ENCODE measurements at regions not wholly inside any gene's neighbourhood (a gene's known extent, or its start where the extent isn't known, plus 50 kb on each side); places are given as distances from the start of the nearest gene placed in this dataset.

DNA sequence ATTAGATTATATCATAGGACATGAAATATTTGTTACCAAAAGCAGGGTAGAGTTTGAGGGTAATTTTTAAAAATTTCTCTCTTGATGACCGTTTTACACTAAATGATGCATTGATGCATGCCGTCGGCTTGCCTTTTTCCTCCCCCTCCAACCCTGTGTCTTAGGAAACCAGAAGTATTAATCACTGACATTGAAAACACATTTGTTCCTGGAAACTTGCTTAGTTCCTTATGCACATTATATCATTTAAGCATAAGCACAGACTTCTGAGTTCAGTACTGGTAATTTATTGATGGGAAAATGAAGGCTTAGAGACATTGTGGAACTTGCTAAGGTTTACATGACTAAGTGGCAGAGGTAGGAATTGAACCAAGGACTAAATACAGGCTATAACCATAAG is 206.3 kb upstream of the SPHKAP start:
- ChIA-PET POLR2A (no interaction called here), CTCF (no interaction called here)
- Mint-ChIP-seq H3K4me1 (no peaks in the 10 kb centered on the region), H3K27me3 (no peaks in the 10 kb centered on the region), H3K36me3 (no peaks in the 10 kb centered on the region), H3K9me3 (peaks cover 0 to 11% (median 3%) of the 10 kb centered on the region in 5 donors), H3K4me3 (no peak overlapping the region), H3K27ac (no peak overlapping the region)
- DNase-seq = no peak
- no peaks in the 10 kb centered on the region for H3K9me3 ChIP-seq (ENCODE audit: low read length)
- H3K36me3 ChIP-seq (ENCODE audit: insufficient read depth, low read length) = no peaks in the 10 kb centered on the region
- H3K27ac ChIP-seq (ENCODE audit: low read depth, low read length) = no peak overlapping the region
- H3K4me1 ChIP-seq (ENCODE audit: insufficient read depth, low read length) = no peaks in the 10 kb centered on the region
- H3K27me3 ChIP-seq (ENCODE audit: insufficient read depth, low read length, poor library complexity, severe bottlenecking) = no peaks in the 10 kb centered on the region
- no peak overlapping the region for H3K4me3 ChIP-seq (ENCODE audit: low read length)

DNA sequence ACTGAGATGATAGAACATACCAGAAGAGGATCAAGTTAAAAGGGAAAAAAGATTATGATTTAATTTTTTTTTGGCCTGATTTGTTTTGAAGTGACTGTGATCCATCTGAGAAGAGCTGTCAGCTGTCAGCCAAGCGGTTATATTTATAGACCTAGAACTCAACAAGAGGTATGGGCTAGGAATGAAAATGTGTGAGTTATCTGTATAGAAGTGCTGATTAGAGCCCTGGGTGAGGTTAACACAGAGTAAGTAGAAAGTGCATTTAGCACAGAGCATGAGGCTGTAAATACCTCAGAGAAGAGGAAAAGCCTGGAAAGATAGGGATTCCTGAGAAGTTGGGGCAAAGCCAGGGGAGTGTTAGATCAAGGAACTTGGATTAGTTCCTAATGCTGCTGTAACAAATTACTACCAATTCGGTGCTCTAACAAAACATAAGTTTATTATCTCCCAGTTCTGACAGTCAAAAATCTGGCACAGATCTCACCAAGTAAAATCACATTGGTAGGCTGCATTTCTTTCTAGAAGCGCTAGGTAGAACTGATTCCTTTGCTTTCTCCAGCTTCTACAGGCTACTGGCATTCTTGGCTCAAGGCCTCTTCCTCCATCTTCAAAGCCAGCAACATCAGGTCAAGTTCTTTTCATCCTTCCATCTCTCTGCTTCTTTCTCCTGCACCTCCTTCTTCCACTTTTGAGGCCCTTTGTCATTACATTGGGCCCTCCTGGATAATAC is 197.4 kb upstream of the SPHKAP start:
- CTCF ChIA-PET = no interaction called here
- Histone ChIP-seq H3K27me3 (ENCODE audit: insufficient read depth, low read length, poor library complexity, severe bottlenecking) (no peaks in the 10 kb centered on the region), H3K36me3 (ENCODE audit: insufficient read depth, low read length) (no peaks in the 10 kb centered on the region), H3K27ac (ENCODE audit: low read depth, low read length) (no peak overlapping the region), H3K4me3 (ENCODE audit: low read length) (no peak overlapping the region), H3K4me1 (ENCODE audit: insufficient read depth, low read length) (no peaks in the 10 kb centered on the region), H3K9me3 (ENCODE audit: low read length) (no peaks in the 10 kb centered on the region)
- no peak overlapping the region for H3K27ac Mint-ChIP-seq
- H3K27me3 Mint-ChIP-seq = no peaks in the 10 kb centered on the region
- no peak for DNase-seq
- peaks cover 0 to 6% (median 0%) of the 10 kb centered on the region in 5 donors for H3K9me3 Mint-ChIP-seq
- no peak overlapping the region for H3K4me3 Mint-ChIP-seq
- H3K4me1 Mint-ChIP-seq = no peaks in the 10 kb centered on the region
- POLR2A ChIA-PET = no interaction called here
- no peaks in the 10 kb centered on the region for H3K36me3 Mint-ChIP-seq

DNA sequence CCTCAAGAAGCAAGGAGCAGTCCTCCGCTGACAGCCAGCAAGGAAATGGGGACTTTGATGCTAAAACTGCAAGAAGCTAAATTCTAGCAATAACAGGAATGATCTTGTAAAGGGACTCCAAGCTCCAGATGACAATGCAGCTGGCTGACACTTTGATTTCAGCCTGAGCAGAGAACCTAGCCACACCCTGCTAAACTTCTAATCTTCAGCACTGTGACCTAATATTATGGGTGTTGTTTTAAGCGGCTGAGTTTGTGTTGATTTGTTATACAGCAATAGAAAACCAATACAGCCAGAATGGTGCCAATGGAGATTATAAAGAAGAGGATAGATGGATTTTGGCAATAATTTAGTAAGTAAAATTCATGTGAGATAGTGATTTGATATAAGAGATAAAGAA is 196.7 kb upstream of the SPHKAP start:
- CTCF ChIA-PET = no interaction called here
- Mint-ChIP-seq H3K4me3 (no peak overlapping the region), H3K36me3 (no peaks in the 10 kb centered on the region), H3K9me3 (peaks cover 0 to 6% (median 0%) of the 10 kb centered on the region in 5 donors), H3K27me3 (no peaks in the 10 kb centered on the region), H3K27ac (no peak overlapping the region), H3K4me1 (no peaks in the 10 kb centered on the region)
- H3K27me3 ChIP-seq (ENCODE audit: insufficient read depth, low read length, poor library complexity, severe bottlenecking) = no peaks in the 10 kb centered on the region
- H3K4me3 ChIP-seq (ENCODE audit: low read length) = no peak overlapping the region
- H3K9me3 ChIP-seq (ENCODE audit: low read length) = no peaks in the 10 kb centered on the region
- POLR2A ChIA-PET = no interaction called here
- no peaks in the 10 kb centered on the region for H3K4me1 ChIP-seq (ENCODE audit: insufficient read depth, low read length)
- no peaks in the 10 kb centered on the region for H3K36me3 ChIP-seq (ENCODE audit: insufficient read depth, low read length)
- H3K27ac ChIP-seq (ENCODE audit: low read depth, low read length) = no peak overlapping the region
- DNase-seq = no peak

- Histone ChIP-seq H3K4me3 (ENCODE audit: low read length) (no peak overlapping the region), H3K27ac (ENCODE audit: low read depth, low read length) (no peak overlapping the region), H3K9me3 (ENCODE audit: low read length) (no peaks in the 10 kb centered on the region), H3K27me3 (ENCODE audit: insufficient read depth, low read length, poor library complexity, severe bottlenecking) (no peaks in the 10 kb centered on the region), H3K4me1 (ENCODE audit: insufficient read depth, low read length) (no peaks in the 10 kb centered on the region), H3K36me3 (ENCODE audit: insufficient read depth, low read length) (no peaks in the 10 kb centered on the region)
- H3K4me1 Mint-ChIP-seq = no peaks in the 10 kb centered on the region
- DNase-seq = no peak
- ChIA-PET CTCF (no interaction called here), POLR2A (no interaction called here)
- no peaks in the 10 kb centered on the region for H3K27me3 Mint-ChIP-seq
- peaks cover 0 to 6% (median 0%) of the 10 kb centered on the region in 5 donors for H3K9me3 Mint-ChIP-seq
- H3K27ac Mint-ChIP-seq = no peak overlapping the region
- H3K4me3 Mint-ChIP-seq = no peak overlapping the region
- no peaks in the 10 kb centered on the region for H3K36me3 Mint-ChIP-seq
Measured at GRCh38 chr2:228377533-228377932, 196.0 kb upstream of the SPHKAP start.

DNA sequence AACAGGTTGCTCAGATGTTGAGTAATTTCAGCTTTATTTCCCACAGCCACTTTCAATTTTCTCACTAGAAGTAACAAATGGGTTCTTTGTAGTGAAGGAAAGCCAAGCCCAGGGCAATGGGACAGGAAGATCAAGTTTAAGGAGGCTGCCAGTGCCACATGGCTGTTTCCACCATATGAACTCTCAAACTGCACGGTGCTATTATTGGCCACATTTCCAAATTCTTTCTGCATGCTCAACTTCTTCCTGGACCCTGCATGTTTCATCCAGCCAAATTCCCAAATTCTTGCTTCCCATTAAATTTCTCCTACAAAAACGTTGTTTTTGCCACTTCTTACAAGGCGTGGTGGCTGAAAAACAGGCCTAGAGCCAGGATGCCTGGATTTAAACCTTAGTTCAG is 193.3 kb upstream of the SPHKAP start:
- ChIA-PET POLR2A (no interaction called here), CTCF (no interaction called here)
- Mint-ChIP-seq H3K4me1 (no peaks in the 10 kb centered on the region), H3K9me3 (peaks cover 0 to 14% (median 4%) of the 10 kb centered on the region in 5 donors), H3K36me3 (no peaks in the 10 kb centered on the region), H3K4me3 (no peak overlapping the region), H3K27ac (no peak overlapping the region), H3K27me3 (no peaks in the 10 kb centered on the region)
- no peaks in the 10 kb centered on the region for H3K4me1 ChIP-seq (ENCODE audit: insufficient read depth, low read length)
- H3K36me3 ChIP-seq (ENCODE audit: insufficient read depth, low read length) = no peaks in the 10 kb centered on the region
- DNase-seq = no peak
- no peaks in the 10 kb centered on the region for H3K9me3 ChIP-seq (ENCODE audit: low read length)
- H3K4me3 ChIP-seq (ENCODE audit: low read length) = no peak overlapping the region
- H3K27me3 ChIP-seq (ENCODE audit: insufficient read depth, low read length, poor library complexity, severe bottlenecking) = no peaks in the 10 kb centered on the region
- no peak overlapping the region for H3K27ac ChIP-seq (ENCODE audit: low read depth, low read length)

DNA sequence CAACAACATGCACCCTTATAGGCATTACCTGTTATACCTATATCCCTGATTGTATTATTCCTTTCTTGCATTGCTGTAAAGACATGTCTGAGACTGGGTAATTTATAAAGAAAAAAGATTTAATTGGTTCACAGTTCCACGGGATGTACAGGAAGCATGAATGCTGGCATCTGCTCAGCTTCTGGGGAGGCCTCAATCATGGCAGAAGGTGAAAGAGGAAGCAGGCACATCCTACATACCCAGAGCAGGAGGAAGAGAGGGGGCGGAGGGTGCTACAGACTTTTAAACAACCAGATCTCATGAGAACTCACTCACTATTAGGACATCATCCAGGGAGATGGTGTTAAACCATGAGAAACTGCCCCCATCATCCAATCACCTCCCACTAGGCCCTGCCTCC is 191.7 kb upstream of the SPHKAP start:
- H3K9me3 Mint-ChIP-seq = peaks cover 0 to 17% (median 4%) of the 10 kb centered on the region in 5 donors
- no peaks in the 10 kb centered on the region for H3K36me3 ChIP-seq (ENCODE audit: insufficient read depth, low read length)
- H3K4me3 ChIP-seq (ENCODE audit: low read length) = no peak overlapping the region
- H3K27me3 ChIP-seq (ENCODE audit: insufficient read depth, low read length, poor library complexity, severe bottlenecking) = no peaks in the 10 kb centered on the region
- no peak overlapping the region for H3K27ac ChIP-seq (ENCODE audit: low read depth, low read length)
- no peak overlapping the region for H3K4me3 Mint-ChIP-seq
- no peaks in the 10 kb centered on the region for H3K4me1 ChIP-seq (ENCODE audit: insufficient read depth, low read length)
- no peaks in the 10 kb centered on the region for H3K4me1 Mint-ChIP-seq
- POLR2A ChIA-PET = no interaction called here
- DNase-seq = no peak
- CTCF ChIA-PET = no interaction called here
- H3K27ac Mint-ChIP-seq = no peak overlapping the region
- H3K27me3 Mint-ChIP-seq = no peaks in the 10 kb centered on the region
- H3K9me3 ChIP-seq (ENCODE audit: low read length) = no peaks in the 10 kb centered on the region
- H3K36me3 Mint-ChIP-seq = no peaks in the 10 kb centered on the region

GRCh38 chr2:228372212-228372611 is 190.7 kb upstream of the SPHKAP start:
- H3K4me3 ChIP-seq (ENCODE audit: low read length) = no peak overlapping the region
- Mint-ChIP-seq H3K36me3 (no peaks in the 10 kb centered on the region), H3K4me1 (no peaks in the 10 kb centered on the region), H3K9me3 (peaks cover 0 to 23% (median 4%) of the 10 kb centered on the region in 5 donors), H3K27me3 (no peaks in the 10 kb centered on the region), H3K27ac (no peak overlapping the region), H3K4me3 (no peak overlapping the region)
- no peaks in the 10 kb centered on the region for H3K4me1 ChIP-seq (ENCODE audit: insufficient read depth, low read length)
- CTCF ChIA-PET = no interaction called here
- H3K27me3 ChIP-seq (ENCODE audit: insufficient read depth, low read length, poor library complexity, severe bottlenecking) = no peaks in the 10 kb centered on the region
- H3K9me3 ChIP-seq (ENCODE audit: low read length) = no peaks in the 10 kb centered on the region
- DNase-seq = no peak
- no peaks in the 10 kb centered on the region for H3K36me3 ChIP-seq (ENCODE audit: insufficient read depth, low read length)
- POLR2A ChIA-PET = no interaction called here
- no peak overlapping the region for H3K27ac ChIP-seq (ENCODE audit: low read depth, low read length)

GRCh38 chr2:228369400-228370031 is 188.0 kb upstream of the SPHKAP start:
- H3K9me3 ChIP-seq (ENCODE audit: low read length) = no peaks in the 10 kb centered on the region
- H3K9me3 Mint-ChIP-seq = peaks cover 0 to 18% (median 7%) of the 10 kb centered on the region in 5 donors
- no peaks in the 10 kb centered on the region for H3K27me3 ChIP-seq (ENCODE audit: insufficient read depth, low read length, poor library complexity, severe bottlenecking)
- H3K27ac ChIP-seq (ENCODE audit: low read depth, low read length) = no peak overlapping the region
- H3K4me1 ChIP-seq (ENCODE audit: insufficient read depth, low read length) = no peaks in the 10 kb centered on the region
- POLR2A ChIA-PET = no interaction called here
- H3K4me3 ChIP-seq (ENCODE audit: low read length) = no peak overlapping the region
- H3K36me3 Mint-ChIP-seq = no peaks in the 10 kb centered on the region
- DNase-seq = no peak
- H3K27me3 Mint-ChIP-seq = no peaks in the 10 kb centered on the region
- H3K27ac Mint-ChIP-seq = no peak overlapping the region
- H3K36me3 ChIP-seq (ENCODE audit: insufficient read depth, low read length) = no peaks in the 10 kb centered on the region
- H3K4me1 Mint-ChIP-seq = no peaks in the 10 kb centered on the region
- H3K4me3 Mint-ChIP-seq = no peak overlapping the region
- CTCF ChIA-PET = no interaction called here

All from CD8-positive, alpha-beta memory T cell (primary cell).